Activated T-cell treated with anti-CD3 and anti-CD28 coated beads, Interleukin-2, amount 50 U/mL, for 4 hours (primary cell): ENCODE measurements at regions not wholly inside any gene's neighbourhood (a gene's known extent, or its start where the extent isn't known, plus 50 kb on each side); places are given as distances from the start of the nearest gene placed in this dataset.

Experiments used
- ATAC-seq, 2 donors: fragments of 200-7000 bp; cut with Tn5 transposase; one replicate each; pipeline ENCODE4 v1.10.0; 2021
- DNase-seq: peaks from one replicate; pipeline ENCODE4 v3.0.0-alpha.2; 2020
- H3K27me3 Mint-ChIP-seq: one replicate; pipeline ENCODE4 v1.8.0; 2021; ENCODE audit warnings: low read depth, mixed read lengths
- H3K36me3 Mint-ChIP-seq: one replicate; pipeline ENCODE4 v1.8.0; 2022; ENCODE audit warnings: mixed read lengths; ENCODE audit not compliant: insufficient read depth
- H3K4me1 Mint-ChIP-seq: one replicate; pipeline ENCODE4 v1.8.0; 2021; ENCODE audit warnings: low read depth, mixed read lengths
- H3K4me3 Mint-ChIP-seq: one replicate; pipeline ENCODE4 v1.8.0; 2021; ENCODE audit warnings: mild to moderate bottlenecking, moderate library complexity, mixed read lengths
- H3K9me3 Mint-ChIP-seq: one replicate; pipeline ENCODE4 v1.8.0; 2021; ENCODE audit warnings: mixed read lengths

GRCh38 chr4:97353876-97354275 is 789.4 kb downstream of the STPG2 start:
- H3K9me3 Mint-ChIP-seq = peaks cover 6% of the 10 kb centered on the region
- no peaks in the 10 kb centered on the region for H3K36me3 Mint-ChIP-seq
- no peak overlapping the region for H3K4me3 Mint-ChIP-seq
- no peaks in the 10 kb centered on the region for H3K4me1 Mint-ChIP-seq
- DNase-seq = no peak
- no peaks in the 10 kb centered on the region for H3K27me3 Mint-ChIP-seq
- ATAC-seq = no peak

- Mint-ChIP-seq H3K4me1 (no peaks in the 10 kb centered on the region), H3K9me3 (peaks cover 6% of the 10 kb centered on the region), H3K4me3 (no peak overlapping the region), H3K27me3 (no peaks in the 10 kb centered on the region), H3K36me3 (no peaks in the 10 kb centered on the region)
- ATAC-seq = no peak
- DNase-seq = no peak
Measured at GRCh38 chr4:97359826-97360225, 783.5 kb downstream of the STPG2 start.

GRCh38 chr4:97360733-97361132 is 782.5 kb downstream of the STPG2 start:
- H3K4me3 Mint-ChIP-seq = no peak overlapping the region
- ATAC-seq (no peak), DNase-seq (no peak)
- no peaks in the 10 kb centered on the region for H3K27me3 Mint-ChIP-seq
- no peaks in the 10 kb centered on the region for H3K36me3 Mint-ChIP-seq
- H3K4me1 Mint-ChIP-seq = no peaks in the 10 kb centered on the region
- peaks cover 6% of the 10 kb centered on the region for H3K9me3 Mint-ChIP-seq

GRCh38 chr4:97367878-97368277 is 775.4 kb downstream of the STPG2 start:
- H3K9me3 Mint-ChIP-seq = peaks cover 5% of the 10 kb centered on the region
- H3K4me3 Mint-ChIP-seq = no peak overlapping the region
- ATAC-seq (no peak), DNase-seq (no peak)
- no peaks in the 10 kb centered on the region for H3K36me3 Mint-ChIP-seq
- H3K27me3 Mint-ChIP-seq = no peaks in the 10 kb centered on the region
- no peaks in the 10 kb centered on the region for H3K4me1 Mint-ChIP-seq

GRCh38 chr4:97370568-97370967 is 772.7 kb downstream of the STPG2 start:
- Mint-ChIP-seq H3K36me3 (no peaks in the 10 kb centered on the region), H3K4me1 (no peaks in the 10 kb centered on the region), H3K9me3 (peaks cover 9% of the 10 kb centered on the region), H3K4me3 (no peak overlapping the region), H3K27me3 (no peaks in the 10 kb centered on the region)
- no peak for ATAC-seq
- DNase-seq = no peak

- no peaks in the 10 kb centered on the region for H3K4me1 Mint-ChIP-seq
- H3K4me3 Mint-ChIP-seq = no peak overlapping the region
Measured at GRCh38 chr4:97374526-97374925, 768.8 kb downstream of the STPG2 start.

GRCh38 chr4:97386969-97387368 is 756.3 kb downstream of the STPG2 start:
- no peak overlapping the region for H3K4me3 Mint-ChIP-seq
- H3K9me3 Mint-ChIP-seq = peaks cover 4% of the 10 kb centered on the region
- no peaks in the 10 kb centered on the region for H3K36me3 Mint-ChIP-seq
- H3K27me3 Mint-ChIP-seq = no peaks in the 10 kb centered on the region
- H3K4me1 Mint-ChIP-seq = no peaks in the 10 kb centered on the region
- no peak for ATAC-seq
- no peak for DNase-seq

More at GRCh38 chr4:97374526-97374925, 768.8 kb downstream of the STPG2 start:
- no peak for DNase-seq
- no peaks in the 10 kb centered on the region for H3K36me3 Mint-ChIP-seq
- no peak for ATAC-seq
- H3K9me3 Mint-ChIP-seq = peaks cover 5% of the 10 kb centered on the region
- no peaks in the 10 kb centered on the region for H3K27me3 Mint-ChIP-seq

GRCh38 chr4:97394653-97395052 is 748.6 kb downstream of the STPG2 start:
- Mint-ChIP-seq H3K9me3 (peaks cover 10% of the 10 kb centered on the region), H3K4me3 (no peak overlapping the region), H3K27me3 (no peaks in the 10 kb centered on the region), H3K36me3 (no peaks in the 10 kb centered on the region), H3K4me1 (no peaks in the 10 kb centered on the region)
- ATAC-seq = no peak
- DNase-seq = no peak

GRCh38 chr4:97396097-97396496 is 747.2 kb downstream of the STPG2 start:
- no peak for ATAC-seq

GRCh38 chr4:97396605-97397004 is 746.7 kb downstream of the STPG2 start:
- Mint-ChIP-seq H3K4me3 (no peak overlapping the region), H3K4me1 (no peaks in the 10 kb centered on the region), H3K36me3 (no peaks in the 10 kb centered on the region), H3K9me3 (peaks cover 19% of the 10 kb centered on the region), H3K27me3 (no peaks in the 10 kb centered on the region)
- DNase-seq (no peak), ATAC-seq (no peak)

More at GRCh38 chr4:97396097-97396496, 747.2 kb downstream of the STPG2 start:
- Mint-ChIP-seq H3K4me3 (no peak overlapping the region), H3K9me3 (peaks cover 19% of the 10 kb centered on the region), H3K36me3 (no peaks in the 10 kb centered on the region), H3K27me3 (no peaks in the 10 kb centered on the region), H3K4me1 (no peaks in the 10 kb centered on the region)
- no peak for DNase-seq

- H3K27me3 Mint-ChIP-seq = no peaks in the 10 kb centered on the region
- H3K9me3 Mint-ChIP-seq = peaks cover 19% of the 10 kb centered on the region
- no peak for ATAC-seq
- H3K4me3 Mint-ChIP-seq = no peak overlapping the region
- no peak for DNase-seq
- H3K4me1 Mint-ChIP-seq = no peaks in the 10 kb centered on the region
- H3K36me3 Mint-ChIP-seq = no peaks in the 10 kb centered on the region
Measured at GRCh38 chr4:97404876-97405523, 738.3 kb downstream of the STPG2 start.

GRCh38 chr4:97411356-97411755 is 731.9 kb downstream of the STPG2 start:
- Mint-ChIP-seq H3K36me3 (no peaks in the 10 kb centered on the region), H3K27me3 (no peaks in the 10 kb centered on the region), H3K4me3 (no peak overlapping the region), H3K9me3 (peaks cover 11% of the 10 kb centered on the region), H3K4me1 (no peaks in the 10 kb centered on the region)
- ATAC-seq (no peak), DNase-seq (no peak)

- peaks cover 8% of the 10 kb centered on the region for H3K9me3 Mint-ChIP-seq
- no peaks in the 10 kb centered on the region for H3K4me1 Mint-ChIP-seq
- H3K4me3 Mint-ChIP-seq = no peak overlapping the region
- ATAC-seq = no peak
- H3K27me3 Mint-ChIP-seq = no peaks in the 10 kb centered on the region
- no peak for DNase-seq
- H3K36me3 Mint-ChIP-seq = no peaks in the 10 kb centered on the region
Measured at GRCh38 chr4:97412331-97412730, 730.9 kb downstream of the STPG2 start.

- no peaks in the 10 kb centered on the region for H3K4me1 Mint-ChIP-seq
- H3K27me3 Mint-ChIP-seq = no peaks in the 10 kb centered on the region
- H3K4me3 Mint-ChIP-seq = no peak overlapping the region
- no peak for ATAC-seq
- DNase-seq = no peak
- no peaks in the 10 kb centered on the region for H3K36me3 Mint-ChIP-seq
- peaks cover 17% of the 10 kb centered on the region for H3K9me3 Mint-ChIP-seq
Measured at GRCh38 chr4:97414161-97414560, 729.1 kb downstream of the STPG2 start.

GRCh38 chr4:97432551-97432950 is 710.7 kb downstream of the STPG2 start:
- ATAC-seq (no peak), DNase-seq (no peak)
- Mint-ChIP-seq H3K9me3 (peaks cover 20% of the 10 kb centered on the region), H3K36me3 (no peaks in the 10 kb centered on the region), H3K4me1 (no peaks in the 10 kb centered on the region), H3K4me3 (no peak overlapping the region), H3K27me3 (no peaks in the 10 kb centered on the region)
